ENCODE measurements at regions not wholly inside any gene's neighbourhood (a gene's known extent, or its start where the extent isn't known, plus 50 kb on each side); places are given as distances from the start of the nearest gene placed in this dataset.

DNA sequence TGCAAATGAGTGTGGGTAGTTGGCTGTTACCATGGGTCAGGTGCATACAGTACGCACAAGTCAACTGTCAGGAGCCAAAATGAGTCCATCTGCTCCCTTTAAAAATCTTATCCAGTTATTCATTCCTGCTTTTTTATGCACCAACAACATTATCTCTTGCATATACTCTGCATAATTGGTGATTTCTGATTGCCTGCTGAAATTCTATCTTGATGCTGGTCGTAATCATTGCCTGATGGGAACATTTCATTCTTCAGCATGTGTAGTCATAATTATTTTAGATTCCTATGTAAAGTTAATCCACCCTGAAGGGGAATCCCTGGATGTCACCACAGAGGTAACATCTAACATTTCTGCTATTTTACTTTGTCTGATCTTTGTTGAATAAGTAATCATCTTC lies 102.2 kb upstream of the RND3 start:
- no peak for TF ChIP-seq POLR2A (IDR thresholded peaks at IDR 0.05)
- TF ChIP-seq, protein P1, sequence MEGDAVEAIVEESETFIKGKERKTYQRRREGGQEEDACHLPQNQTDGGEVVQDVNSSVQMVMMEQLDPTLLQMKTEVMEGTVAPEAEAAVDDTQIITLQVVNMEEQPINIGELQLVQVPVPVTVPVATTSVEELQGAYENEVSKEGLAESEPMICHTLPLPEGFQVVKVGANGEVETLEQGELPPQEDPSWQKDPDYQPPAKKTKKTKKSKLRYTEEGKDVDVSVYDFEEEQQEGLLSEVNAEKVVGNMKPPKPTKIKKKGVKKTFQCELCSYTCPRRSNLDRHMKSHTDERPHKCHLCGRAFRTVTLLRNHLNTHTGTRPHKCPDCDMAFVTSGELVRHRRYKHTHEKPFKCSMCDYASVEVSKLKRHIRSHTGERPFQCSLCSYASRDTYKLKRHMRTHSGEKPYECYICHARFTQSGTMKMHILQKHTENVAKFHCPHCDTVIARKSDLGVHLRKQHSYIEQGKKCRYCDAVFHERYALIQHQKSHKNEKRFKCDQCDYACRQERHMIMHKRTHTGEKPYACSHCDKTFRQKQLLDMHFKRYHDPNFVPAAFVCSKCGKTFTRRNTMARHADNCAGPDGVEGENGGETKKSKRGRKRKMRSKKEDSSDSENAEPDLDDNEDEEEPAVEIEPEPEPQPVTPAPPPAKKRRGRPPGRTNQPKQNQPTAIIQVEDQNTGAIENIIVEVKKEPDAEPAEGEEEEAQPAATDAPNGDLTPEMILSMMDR (IDR thresholded peaks at IDR 0.05), result no peak

Measured in testis (tissue), 2 donors.